Liver (tissue), 8 donors: ENCODE measurements at regions not wholly inside any gene's neighbourhood (a gene's known extent, or its start where the extent isn't known, plus 50 kb on each side); places are given as distances from the start of the nearest gene placed in this dataset.

Experiments used
- DNase-seq: peaks from one replicate; pipeline ENCODE4 v3.0.0-alpha.2; 2017; ENCODE audit warnings: low spot score
- H3K27ac ChIP-seq, 2 donors: one replicate each; pipeline ENCODE4 v1.7.0; 2013; ENCODE audit warnings: inconsistent platforms in 2 of 2, low read length in 2 of 2, control low read depth in 1 of 2, low read depth in 1 of 2, mild to moderate bottlenecking in 1 of 2
- H3K27me3 ChIP-seq, 4 donors: one replicate each; pipeline versions ENCODE4 v1.6.1 to v1.7.0; 2013; ENCODE audit warnings: low read length in 3 of 4, inconsistent platforms in 1 of 4, mild to moderate bottlenecking in 1 of 4, moderate library complexity in 1 of 4; ENCODE audit not compliant: control insufficient read depth in 4 of 4, insufficient read depth in 4 of 4
- H3K36me3 ChIP-seq, 4 donors: one replicate each; pipeline versions ENCODE4 v1.6.1 to v1.7.0; 2013; ENCODE audit warnings: low read length in 3 of 4, mild to moderate bottlenecking in 3 of 4, low read depth in 1 of 4, moderate library complexity in 1 of 4; ENCODE audit not compliant: control insufficient read depth in 4 of 4, insufficient read depth in 3 of 4
- H3K4me1 ChIP-seq, 4 donors: one replicate each; pipeline versions ENCODE4 v1.6.1 to v1.7.0; 2013; ENCODE audit warnings: low read length in 3 of 4, mild to moderate bottlenecking in 3 of 4, moderate library complexity in 1 of 4; ENCODE audit not compliant: control insufficient read depth in 4 of 4, insufficient read depth in 4 of 4
- H3K4me3 ChIP-seq, 3 donors: one replicate each; pipeline versions ENCODE4 v1.6.1 to v1.7.0; 2013; ENCODE audit warnings: low read length in 3 of 3, control low read depth in 1 of 3, low read depth in 1 of 3, mild to moderate bottlenecking in 1 of 3
- H3K9ac ChIP-seq, 2 donors: one replicate each; pipeline ENCODE4 v1.7.0; 2013; ENCODE audit warnings: low read length in 2 of 2, mild to moderate bottlenecking in 2 of 2, moderate library complexity in 2 of 2, control low read depth in 1 of 2, low read depth in 1 of 2
- H3K9me3 ChIP-seq, 4 donors: one replicate each; pipeline versions ENCODE4 v1.6.1 to v1.7.0; 2013; ENCODE audit warnings: low read length in 3 of 4; ENCODE audit not compliant: control insufficient read depth in 4 of 4
- ATF3 ChIP-seq: IDR thresholded peaks from 2 replicates; pipeline ENCODE4 v1.6.1; 2016; ENCODE audit warnings: antibody characterized with exemption
- CTCF ChIP-seq: fragments of 150-350 bp; IDR thresholded peaks from 2 replicates; pipeline ENCODE4 v1.5.1; 2017; ENCODE audit warnings: improper control_type of control experiment, low read depth, low read length; ENCODE audit not compliant: missing input control
- EGR1 ChIP-seq, 2 donors: IDR thresholded peaks; 2 replicates each; pipeline ENCODE4 v1.6.1; 2016 to 2018; ENCODE audit warnings: antibody characterized with exemption in 2 of 2, low read depth in 2 of 2
- FOXA1 ChIP-seq: IDR thresholded peaks from 2 replicates; pipeline ENCODE4 v1.6.1; 2016; ENCODE audit warnings: antibody characterized with exemption
- FOXA2 ChIP-seq: IDR thresholded peaks from 2 replicates; pipeline ENCODE4 v1.6.1; 2016; ENCODE audit warnings: antibody characterized with exemption
- GABPA ChIP-seq, 2 donors: IDR thresholded peaks in 1 of 2; conservative IDR thresholded peaks in 1 of 2; 2 replicates each; pipeline ENCODE4 v1.6.1; 2016; ENCODE audit warnings: antibody characterized with exemption in 2 of 2, mild to moderate bottlenecking in 1 of 2, moderate library complexity in 1 of 2
- HNF4A ChIP-seq, 2 donors: conservative IDR thresholded peaks; 2 replicates each; pipeline ENCODE4 v1.6.1; 2016; ENCODE audit warnings: antibody characterized with exemption in 2 of 2, mild to moderate bottlenecking in 2 of 2
- HNF4G ChIP-seq: IDR thresholded peaks from 2 replicates; pipeline ENCODE4 v1.6.1; 2016; ENCODE audit warnings: antibody characterized with exemption
- JUND ChIP-seq, 2 donors: IDR thresholded peaks; 2 replicates each; pipeline ENCODE4 v1.6.1; 2016; ENCODE audit warnings: antibody characterized with exemption in 2 of 2
- MAX ChIP-seq: IDR thresholded peaks from 2 replicates; pipeline ENCODE4 v1.6.1; 2016; ENCODE audit warnings: antibody characterized with exemption
- NR2F2 ChIP-seq: IDR thresholded peaks from 2 replicates; pipeline ENCODE4 v1.6.1; 2016; ENCODE audit warnings: antibody characterized with exemption
- RAD21 ChIP-seq, 2 donors: IDR thresholded peaks; 2 replicates each; pipeline ENCODE4 v1.6.1; 2016; ENCODE audit warnings: antibody characterized with exemption in 2 of 2, mild to moderate bottlenecking in 2 of 2
- REST ChIP-seq: IDR thresholded peaks from 2 replicates; pipeline ENCODE4 v1.6.1; 2016; ENCODE audit warnings: antibody characterized with exemption, mild to moderate bottlenecking
- SP1 ChIP-seq: IDR thresholded peaks from 2 replicates; pipeline ENCODE4 v1.6.1; 2018; ENCODE audit warnings: antibody characterized with exemption, mild to moderate bottlenecking
- TAF1 ChIP-seq: conservative IDR thresholded peaks from 2 replicates; pipeline ENCODE4 v1.6.1; 2016; ENCODE audit warnings: antibody characterized with exemption, mild to moderate bottlenecking
- YY1 ChIP-seq: IDR thresholded peaks from 2 replicates; pipeline ENCODE4 v1.6.1; 2016; ENCODE audit warnings: antibody characterized with exemption, mild to moderate bottlenecking
- ZBTB33 ChIP-seq: IDR thresholded peaks from 2 replicates; pipeline ENCODE4 v1.6.1; 2016; ENCODE audit warnings: antibody characterized with exemption
- WGBS: extraction: QIAGEN DNeasy Blood & Tissue Kit; methylation state at CpG from one replicate; pipeline ENCODE4 v1.1.7; 2013; 5-methylcytosine and 5-hydroxymethylcytosine counted together
- donor health status: healthy.
- donor health status: healthy.
- donor health status: healthy.
- donor health status: healthy.
- donor health status: healthy.

- TF ChIP-seq HNF4A (conservative IDR thresholded peaks at IDR 0.05) (no peak), ATF3 (no peak), RAD21 (IDR thresholded peaks at IDR 0.05) (no peak), TAF1 (no peak), FOXA2 (no peak), GABPA (IDR thresholded peaks at IDR 0.05 in 1 of 2, conservative IDR thresholded peaks at IDR 0.05 in 1 of 2) (no peak), SP1 (no peak), HNF4G (no peak), JUND (IDR thresholded peaks at IDR 0.05) (no peak), MAX (no peak), YY1 (no peak), CTCF (no peak), ZBTB33 (no peak), FOXA1 (no peak), EGR1 (IDR thresholded peaks at IDR 0.05; ENCODE audit: low read depth in 2 of 2) (no peak), REST (no peak)
- no peak overlapping the region for H3K27ac ChIP-seq
- H3K27me3 ChIP-seq = no peaks in the 10 kb centered on the region
- H3K9ac ChIP-seq = no peak overlapping the region
- H3K4me1 ChIP-seq = no peaks in the 10 kb centered on the region
- no peak overlapping the region for H3K4me3 ChIP-seq
- WGBS = 81% methylated on average over 2 of the region's 2 CpGs
- no peak for DNase-seq
- no peaks in the 10 kb centered on the region for H3K36me3 ChIP-seq
- no peaks in the 10 kb centered on the region for H3K9me3 ChIP-seq
Measured at GRCh38 chr18:60200558-60200957, 172.0 kb downstream of the MC4R start.

GRCh38 chr18:60199505-60199904 is 173.1 kb downstream of the MC4R start:
- Histone ChIP-seq H3K4me1 (no peaks in the 10 kb centered on the region), H3K9ac (no peak overlapping the region), H3K36me3 (no peaks in the 10 kb centered on the region), H3K9me3 (no peaks in the 10 kb centered on the region), H3K27ac (no peak overlapping the region), H3K4me3 (no peak overlapping the region), H3K27me3 (no peaks in the 10 kb centered on the region)
- TF ChIP-seq GABPA (IDR thresholded peaks at IDR 0.05 in 1 of 2, conservative IDR thresholded peaks at IDR 0.05 in 1 of 2) (no peak), ZBTB33 (no peak), FOXA1 (no peak), ATF3 (no peak), JUND (IDR thresholded peaks at IDR 0.05) (no peak), FOXA2 (no peak), HNF4A (conservative IDR thresholded peaks at IDR 0.05) (no peak), NR2F2 (no peak), MAX (no peak)
- WGBS = 63% methylated on average over 1 of the region's 1 CpG
- no peak for DNase-seq
